ENCODE measurements at regions not wholly inside any gene's neighbourhood (a gene's known extent, or its start where the extent isn't known, plus 50 kb on each side); places are given as distances from the start of the nearest gene placed in this dataset.
"Not testable (repeated sequence)": the region's sequence is repeated elsewhere in the genome, so short reads cannot be mapped to it uniquely, and the experiment has no call there.

GRCh38 chr15:25091421-25092158 lies 136.8 kb downstream of the SNRPN start:
- no peak for DNase-seq (ENCODE audit: low read depth)
- H3K4me3 ChIP-seq (ENCODE audit: low read depth, low read length), result no peak overlapping the region
- TF ChIP-seq MYC (IDR thresholded peaks at IDR 0.05; ENCODE audit: low read depth, low read length) (no peak), CTCF (IDR thresholded peaks at IDR 0.05; ENCODE audit: low read depth, low read length) (no peak), POLR2A (IDR thresholded peaks at IDR 0.05; ENCODE audit: extremely low read depth, insufficient read length) (no peak), MAX (IDR thresholded peaks at IDR 0.05; ENCODE audit: low read depth, low read length) (no peak)

- DNase-seq (ENCODE audit: low read depth), result no peak
- H3K4me3 ChIP-seq (ENCODE audit: low read depth, low read length), result no peak overlapping the region
- TF ChIP-seq POLR2A (IDR thresholded peaks at IDR 0.05; ENCODE audit: extremely low read depth, insufficient read length) (no peak), MYC (IDR thresholded peaks at IDR 0.05; ENCODE audit: low read depth, low read length) (no peak)
Observed at GRCh38 chr15:25092661-25093060, 137.9 kb downstream of the SNRPN start.

GRCh38 chr15:25093455-25094029 lies 138.8 kb downstream of the SNRPN start:
- H3K4me3 ChIP-seq (ENCODE audit: low read depth, low read length), result no peak overlapping the region
- TF ChIP-seq MYC (IDR thresholded peaks at IDR 0.05; ENCODE audit: low read depth, low read length), result no peak
- no peak for TF ChIP-seq POLR2A (IDR thresholded peaks at IDR 0.05; ENCODE audit: extremely low read depth, insufficient read length)
- no peak for TF ChIP-seq MAX (IDR thresholded peaks at IDR 0.05; ENCODE audit: low read depth, low read length)
- no peak for TF ChIP-seq CTCF (IDR thresholded peaks at IDR 0.05; ENCODE audit: low read depth, low read length)
- DNase-seq (ENCODE audit: low read depth), result no peak

GRCh38 chr15:25094066-25094465 lies 139.3 kb downstream of the SNRPN start:
- H3K4me3 ChIP-seq (ENCODE audit: low read depth, low read length), result no peak overlapping the region
- no peak for DNase-seq (ENCODE audit: low read depth)
- TF ChIP-seq MAX (IDR thresholded peaks at IDR 0.05; ENCODE audit: low read depth, low read length) (no peak), POLR2A (IDR thresholded peaks at IDR 0.05; ENCODE audit: extremely low read depth, insufficient read length) (no peak), CTCF (IDR thresholded peaks at IDR 0.05; ENCODE audit: low read depth, low read length) (no peak), MYC (IDR thresholded peaks at IDR 0.05; ENCODE audit: low read depth, low read length) (no peak)

GRCh38 chr15:25094519-25094918 lies 139.7 kb downstream of the SNRPN start:
- no peak overlapping the region for H3K4me3 ChIP-seq (ENCODE audit: low read depth, low read length)
- TF ChIP-seq MYC (IDR thresholded peaks at IDR 0.05; ENCODE audit: low read depth, low read length), result no peak
- TF ChIP-seq MAX (IDR thresholded peaks at IDR 0.05; ENCODE audit: low read depth, low read length), result no peak
- no peak for TF ChIP-seq POLR2A (IDR thresholded peaks at IDR 0.05; ENCODE audit: extremely low read depth, insufficient read length)
- no peak for TF ChIP-seq CTCF (IDR thresholded peaks at IDR 0.05; ENCODE audit: low read depth, low read length)
- no peak for DNase-seq (ENCODE audit: low read depth)

GRCh38 chr15:25095179-25095578 lies 140.4 kb downstream of the SNRPN start:
- no peak for DNase-seq (ENCODE audit: low read depth)
- TF ChIP-seq CTCF (IDR thresholded peaks at IDR 0.05; ENCODE audit: low read depth, low read length), result no peak
- TF ChIP-seq POLR2A (IDR thresholded peaks at IDR 0.05; ENCODE audit: extremely low read depth, insufficient read length), result no peak
- no peak for TF ChIP-seq MAX (IDR thresholded peaks at IDR 0.05; ENCODE audit: low read depth, low read length)
- no peak for TF ChIP-seq MYC (IDR thresholded peaks at IDR 0.05; ENCODE audit: low read depth, low read length)

GRCh38 chr15:25099966-25100365 lies 145.2 kb downstream of the SNRPN start:
- not testable (repeated sequence) for H3K4me3 ChIP-seq (ENCODE audit: low read depth, low read length); DNase-seq (ENCODE audit: low read depth)

More at GRCh38 chr15:25095179-25095578, 140.4 kb downstream of the SNRPN start:
- no peak overlapping the region for H3K4me3 ChIP-seq (ENCODE audit: low read depth, low read length)

All from NB4 (cell line).